Loucy (cell line): ENCODE measurements at regions not wholly inside any gene's neighbourhood (a gene's known extent, or its start where the extent isn't known, plus 50 kb on each side); places are given as distances from the start of the nearest gene placed in this dataset.

Experiments used
- H2AFZ ChIP-seq: fragments of 200-600 bp; sonication (generic); 2 replicates; pipeline ENCODE4 v1.6.0; 2016; ENCODE audit warnings: antibody characterized with exemption, mild to moderate bottlenecking, low read length, moderate library complexity
- H3F3A ChIP-seq: fragments of 200-600 bp; 2 replicates; pipeline ENCODE4 v1.6.0; 2016; ENCODE audit warnings: antibody characterized with exemption, low read depth, mild to moderate bottlenecking
- H3K27me3 ChIP-seq: fragments of 200-600 bp; sonication (generic); 2 replicates; pipeline ENCODE4 v1.6.1; 2014; ENCODE audit warnings: low read length, mild to moderate bottlenecking; ENCODE audit not compliant: insufficient read depth, poor library complexity, severe bottlenecking
- H3K36me3 ChIP-seq: fragments of 200-600 bp; sonication (generic); 2 replicates; pipeline ENCODE4 v1.6.1; 2016; ENCODE audit warnings: low read length; ENCODE audit not compliant: insufficient read depth
- H3K4me1 ChIP-seq: fragments of 200-600 bp; sonication (generic); 2 replicates; pipeline ENCODE4 v1.5.1; 2014; ENCODE audit warnings: low read length, mild to moderate bottlenecking; ENCODE audit not compliant: insufficient read depth, poor library complexity, severe bottlenecking
- H3K4me2 ChIP-seq: fragments of 200-600 bp; sonication (generic); 2 replicates; pipeline ENCODE4 v1.6.0; 2014; ENCODE audit warnings: antibody characterized with exemption, low read length, low read depth, mild to moderate bottlenecking; ENCODE audit not compliant: poor library complexity, severe bottlenecking
- H3K4me3 ChIP-seq: fragments of 200-600 bp; sonication (generic); 2 replicates; pipeline ENCODE4 v1.5.1; 2014; ENCODE audit warnings: low read length, mild to moderate bottlenecking, mixed read lengths; ENCODE audit not compliant: poor library complexity, severe bottlenecking
- H3K79me2 ChIP-seq: fragments of 200-600 bp; sonication (generic); 2 replicates; pipeline ENCODE4 v1.6.1; 2014; ENCODE audit warnings: low read length; ENCODE audit not compliant: insufficient read depth
- H3K9ac ChIP-seq: fragments of 200-600 bp; sonication (generic); 2 replicates; pipeline ENCODE4 v1.6.0; 2014; ENCODE audit warnings: mild to moderate bottlenecking, low read depth, low read length, moderate library complexity; ENCODE audit not compliant: poor library complexity, severe bottlenecking
- H3K9me2 ChIP-seq: fragments of 200-600 bp; sonication (generic); replicated peaks from 2 replicates; pipeline ENCODE4 v1.6.1; 2016; ENCODE audit warnings: low read depth, low read length, mixed read lengths
- H3K9me3 ChIP-seq: fragments of 200-600 bp; sonication (generic); 2 replicates; pipeline ENCODE4 v1.6.1; 2014; ENCODE audit warnings: mild to moderate bottlenecking, antibody characterized with exemption, low read length, low read depth; ENCODE audit not compliant: insufficient read depth
- H4K20me1 ChIP-seq: fragments of 200-600 bp; sonication (generic); 2 replicates; pipeline ENCODE4 v1.6.0; 2014; ENCODE audit warnings: antibody characterized with exemption, low read length, mild to moderate bottlenecking; ENCODE audit not compliant: insufficient read depth, poor library complexity, severe bottlenecking
- EZH2phosphoT487 ChIP-seq: fragments of 200-600 bp; IDR thresholded peaks from 2 replicates; pipeline ENCODE4 v1.6.1; 2018; ENCODE audit warnings: antibody characterized with exemption, mild to moderate bottlenecking, moderate library complexity, borderline replicate concordance
- TF ChIP-seq, protein P1 (sequence below): fragments of 200-600 bp; sonication (generic); conservative IDR thresholded peaks from 2 replicates; pipeline ENCODE4 v1.5.1; 2014; ENCODE audit warnings: mild to moderate bottlenecking, antibody characterized with exemption, low read length

GRCh38 chr19:31448221-31448657 is 99.0 kb upstream of the TSHZ3 start:
- Histone ChIP-seq H3K9ac (no peak overlapping the region), H2AFZ (no peak overlapping the region), H3K4me2 (no peak overlapping the region), H3K27me3 (no peaks in the 10 kb centered on the region), H3K36me3 (no peaks in the 10 kb centered on the region), H3K4me1 (no peaks in the 10 kb centered on the region), H3K9me3 (peaks cover 11% of the 10 kb centered on the region; the same call in 1 of the 2 replicates), H3K9me2 (no peaks in the 10 kb centered on the region), H3K4me3 (no peak overlapping the region), H4K20me1 (no peaks in the 10 kb centered on the region), H3F3A (no peaks in the 10 kb centered on the region), H3K79me2 (no peaks in the 10 kb centered on the region)
- TF ChIP-seq EZH2phosphoT487: no peak
- TF ChIP-seq, protein P1, sequence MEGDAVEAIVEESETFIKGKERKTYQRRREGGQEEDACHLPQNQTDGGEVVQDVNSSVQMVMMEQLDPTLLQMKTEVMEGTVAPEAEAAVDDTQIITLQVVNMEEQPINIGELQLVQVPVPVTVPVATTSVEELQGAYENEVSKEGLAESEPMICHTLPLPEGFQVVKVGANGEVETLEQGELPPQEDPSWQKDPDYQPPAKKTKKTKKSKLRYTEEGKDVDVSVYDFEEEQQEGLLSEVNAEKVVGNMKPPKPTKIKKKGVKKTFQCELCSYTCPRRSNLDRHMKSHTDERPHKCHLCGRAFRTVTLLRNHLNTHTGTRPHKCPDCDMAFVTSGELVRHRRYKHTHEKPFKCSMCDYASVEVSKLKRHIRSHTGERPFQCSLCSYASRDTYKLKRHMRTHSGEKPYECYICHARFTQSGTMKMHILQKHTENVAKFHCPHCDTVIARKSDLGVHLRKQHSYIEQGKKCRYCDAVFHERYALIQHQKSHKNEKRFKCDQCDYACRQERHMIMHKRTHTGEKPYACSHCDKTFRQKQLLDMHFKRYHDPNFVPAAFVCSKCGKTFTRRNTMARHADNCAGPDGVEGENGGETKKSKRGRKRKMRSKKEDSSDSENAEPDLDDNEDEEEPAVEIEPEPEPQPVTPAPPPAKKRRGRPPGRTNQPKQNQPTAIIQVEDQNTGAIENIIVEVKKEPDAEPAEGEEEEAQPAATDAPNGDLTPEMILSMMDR: no peak

DNA sequence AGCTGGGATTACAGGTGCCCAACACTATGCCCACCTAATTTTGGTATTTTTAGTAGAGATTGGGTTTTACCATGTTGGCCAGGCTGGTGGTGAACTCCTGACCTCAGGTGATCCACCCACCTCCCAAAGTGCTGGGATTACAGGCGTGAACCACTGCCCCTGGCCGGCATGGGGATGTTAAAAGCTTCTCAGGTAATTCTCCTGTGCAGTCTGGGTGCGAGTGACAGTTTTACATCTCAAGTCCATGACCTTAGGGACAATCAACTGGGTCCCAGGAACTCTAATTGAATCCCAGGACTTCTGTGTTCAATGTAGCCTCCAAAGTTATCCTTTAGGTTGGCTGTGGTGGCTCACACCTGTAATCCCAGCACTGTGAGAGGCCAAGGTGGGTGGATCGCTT is 100.1 kb upstream of the TSHZ3 start:
- Histone ChIP-seq H3F3A (no peaks in the 10 kb centered on the region), H3K27me3 (no peaks in the 10 kb centered on the region), H3K9me3 (peaks cover 11% of the 10 kb centered on the region; the same call in 1 of the 2 replicates), H4K20me1 (no peaks in the 10 kb centered on the region), H3K9ac (no peak overlapping the region), H3K79me2 (no peaks in the 10 kb centered on the region), H3K36me3 (no peaks in the 10 kb centered on the region), H3K9me2 (no peaks in the 10 kb centered on the region), H3K4me1 (no peaks in the 10 kb centered on the region), H3K4me3 (no peak overlapping the region), H2AFZ (no peak overlapping the region), H3K4me2 (no peak overlapping the region)
- no peak for TF ChIP-seq EZH2phosphoT487
- TF ChIP-seq, protein P1: no peak

GRCh38 chr19:31450696-31451095 is 101.5 kb upstream of the TSHZ3 start:
- no peak overlapping the region for H3K4me2 ChIP-seq
- no peak overlapping the region for H3K4me3 ChIP-seq
- H4K20me1 ChIP-seq: no peaks in the 10 kb centered on the region
- no peaks in the 10 kb centered on the region for H3K27me3 ChIP-seq
- H3F3A ChIP-seq: no peaks in the 10 kb centered on the region
- H2AFZ ChIP-seq: no peak overlapping the region
- no peaks in the 10 kb centered on the region for H3K36me3 ChIP-seq
- H3K4me1 ChIP-seq: no peaks in the 10 kb centered on the region
- H3K9me3 ChIP-seq: peaks cover 6% of the 10 kb centered on the region; the same call in 1 of the 2 replicates
- no peaks in the 10 kb centered on the region for H3K9me2 ChIP-seq
- H3K79me2 ChIP-seq: no peaks in the 10 kb centered on the region
- H3K9ac ChIP-seq: no peak overlapping the region
- no peak for TF ChIP-seq EZH2phosphoT487
- TF ChIP-seq, protein P1: no peak
